ENCODE measurements at regions not wholly inside any gene's neighbourhood (a gene's known extent, or its start where the extent isn't known, plus 50 kb on each side); places are given as distances from the start of the nearest gene placed in this dataset.

- DNase-seq (ENCODE audit: low spot score), result no peak
Observed at GRCh38 chr9:126017758-126018157, 270.6 kb downstream of the PBX3 start.

GRCh38 chr9:126020836-126021235 is 273.7 kb downstream of the PBX3 start:
- no peak for DNase-seq (ENCODE audit: low spot score)

- DNase-seq (ENCODE audit: low spot score), result no peak
Observed at GRCh38 chr9:126023962-126024361, 276.8 kb downstream of the PBX3 start.

GRCh38 chr9:126024581-126025230 is 277.5 kb downstream of the PBX3 start:
- no peak for DNase-seq (ENCODE audit: low spot score)

GRCh38 chr9:126025991-126026390 is 278.8 kb downstream of the PBX3 start:
- DNase-seq (ENCODE audit: low spot score), result no peak

GRCh38 chr9:126027566-126027965 is 280.4 kb downstream of the PBX3 start:
- DNase-seq (ENCODE audit: low spot score), result no peak

GRCh38 chr9:126028746-126029145 is 281.6 kb downstream of the PBX3 start:
- DNase-seq (ENCODE audit: low spot score), result no peak

GRCh38 chr9:126030716-126031115 is 283.5 kb downstream of the PBX3 start:
- DNase-seq (ENCODE audit: low spot score), result no peak

GRCh38 chr9:126031116-126031515 is 283.9 kb downstream of the PBX3 start:
- DNase-seq (ENCODE audit: low spot score), result no peak

GRCh38 chr9:126032135-126032534 is 285.0 kb downstream of the PBX3 start:
- no peak for DNase-seq (ENCODE audit: low spot score)

- no peak for DNase-seq (ENCODE audit: low spot score)
Observed at GRCh38 chr9:126033318-126033717, 286.1 kb downstream of the PBX3 start.

- DNase-seq (ENCODE audit: low spot score), result no peak
Observed at GRCh38 chr9:126033956-126034355, 286.8 kb downstream of the PBX3 start.

- no peak for DNase-seq (ENCODE audit: low spot score)
Observed at GRCh38 chr9:126036881-126037291, 289.7 kb downstream of the PBX3 start.

- DNase-seq (ENCODE audit: low spot score), result no peak
Observed at GRCh38 chr9:126038790-126039189, 287.8 kb upstream of the MVB12B start.

GRCh38 chr9:126043681-126044080 is 282.9 kb upstream of the MVB12B start:
- DNase-seq (ENCODE audit: low spot score), result no peak

- no peak for DNase-seq (ENCODE audit: low spot score)
Observed at GRCh38 chr9:126049088-126049487, 277.5 kb upstream of the MVB12B start.

- DNase-seq (ENCODE audit: low spot score), result no peak
Observed at GRCh38 chr9:126049896-126050604, 276.6 kb upstream of the MVB12B start.

- DNase-seq (ENCODE audit: low spot score), result no peak
Observed at GRCh38 chr9:126050605-126050990, 276.0 kb upstream of the MVB12B start.

GRCh38 chr9:126051446-126052130 is 275.0 kb upstream of the MVB12B start:
- no peak for DNase-seq (ENCODE audit: low spot score)

- DNase-seq (ENCODE audit: low spot score), result no peak
Observed at GRCh38 chr9:126052791-126053190, 273.8 kb upstream of the MVB12B start.

- no peak for DNase-seq (ENCODE audit: low spot score)
Observed at GRCh38 chr9:126053913-126054312, 272.7 kb upstream of the MVB12B start.

GRCh38 chr9:126055381-126055985 is 271.1 kb upstream of the MVB12B start:
- DNase-seq (ENCODE audit: low spot score), result no peak

Data from hepatic stellate cell (primary cell).